ENCODE measurements at regions not wholly inside any gene's neighbourhood (a gene's known extent, or its start where the extent isn't known, plus 50 kb on each side); places are given as distances from the start of the nearest gene placed in this dataset.

GRCh38 chr22:26957176-26957575 is 299.8 kb downstream of the MIAT start:
- TF ChIP-seq POLR2A (IDR thresholded peaks at IDR 0.05) (no peak), CTCF (IDR thresholded peaks at IDR 0.05) (no peak)

Data from stomach (tissue), 4 donors.